ENCODE measurements at regions not wholly inside any gene's neighbourhood (a gene's known extent, or its start where the extent isn't known, plus 50 kb on each side); places are given as distances from the start of the nearest gene placed in this dataset.

GRCh38 chr9:106075960-106076327 lies 381.6 kb downstream of the TMEM38B start:
- no peaks in the 10 kb centered on the region for H3K36me3 Mint-ChIP-seq (ENCODE audit: insufficient read depth, unreplicated experiment)
- Histone ChIP-seq H3K4me1 (peaks cover 9% of the 10 kb centered on the region; the same call in 1 of the 2 replicates), H3K4me3 (ENCODE audit: low read depth, low read length) (no peak overlapping the region), H3K9me3 (no peaks in the 10 kb centered on the region), H3K27me3 (replicated peaks; ENCODE audit: control insufficient read depth, insufficient read depth, low read length) (no peaks in the 10 kb centered on the region), H3K36me3 (ENCODE audit: control insufficient read depth, insufficient read depth, low read length) (no peaks in the 10 kb centered on the region)
- H3K27me3 Mint-ChIP-seq (ENCODE audit: insufficient read depth, unreplicated experiment): no peaks in the 10 kb centered on the region
- no peak overlapping the region for H3K27ac Mint-ChIP-seq (ENCODE audit: unreplicated experiment)
- no peak for TF ChIP-seq CTCF (IDR thresholded peaks at IDR 0.05; ENCODE audit: insufficient read depth in 1 of 2, low read depth in 1 of 2, low read length in 1 of 2, severe bottlenecking in 1 of 2, unreplicated experiment in 1 of 2)
- DNase-seq: no peak
- H3K4me3 Mint-ChIP-seq (ENCODE audit: unreplicated experiment): no peak overlapping the region
- ChIA-PET CTCF (no interaction called here), POLR2A (no interaction called here)
- no TSS peak for BruUV-seq (replicated peaks)
- H3K4me1 Mint-ChIP-seq (ENCODE audit: low read depth, unreplicated experiment): no peaks in the 10 kb centered on the region
- intact Hi-C loops (cut with micrococcal nuclease; ENCODE audit: unreplicated experiment): no loop called here
- H3K9me3 Mint-ChIP-seq (ENCODE audit: unreplicated experiment): no peaks in the 10 kb centered on the region

GRCh38 chr9:106076711-106077110 lies 382.4 kb downstream of the TMEM38B start:
- Mint-ChIP-seq H3K4me1 (ENCODE audit: low read depth, unreplicated experiment) (no peaks in the 10 kb centered on the region), H3K36me3 (ENCODE audit: insufficient read depth, unreplicated experiment) (no peaks in the 10 kb centered on the region), H3K9me3 (ENCODE audit: unreplicated experiment) (no peaks in the 10 kb centered on the region), H3K27me3 (ENCODE audit: insufficient read depth, unreplicated experiment) (no peaks in the 10 kb centered on the region), H3K27ac (ENCODE audit: unreplicated experiment) (no peak overlapping the region), H3K4me3 (ENCODE audit: unreplicated experiment) (no peak overlapping the region)
- Histone ChIP-seq H3K36me3 (ENCODE audit: control insufficient read depth, insufficient read depth, low read length) (no peaks in the 10 kb centered on the region), H3K27me3 (replicated peaks; ENCODE audit: control insufficient read depth, insufficient read depth, low read length) (no peaks in the 10 kb centered on the region), H3K4me1 (peaks cover 9% of the 10 kb centered on the region; the same call in 1 of the 2 replicates), H3K4me3 (ENCODE audit: low read depth, low read length) (no peak overlapping the region), H3K9me3 (no peaks in the 10 kb centered on the region)
- ChIA-PET POLR2A (no interaction called here), CTCF (no interaction called here)
- intact Hi-C loops (cut with micrococcal nuclease; ENCODE audit: unreplicated experiment): no loop called here
- no peak for DNase-seq
- BruUV-seq (replicated peaks): no TSS peak
- TF ChIP-seq CTCF (IDR thresholded peaks at IDR 0.05; ENCODE audit: insufficient read depth in 1 of 2, low read depth in 1 of 2, low read length in 1 of 2, severe bottlenecking in 1 of 2, unreplicated experiment in 1 of 2): no peak

GRCh38 chr9:106077731-106078130 lies 383.4 kb downstream of the TMEM38B start:
- DNase-seq: no peak
- no peaks in the 10 kb centered on the region for H3K36me3 ChIP-seq (ENCODE audit: control insufficient read depth, insufficient read depth, low read length)
- Mint-ChIP-seq H3K36me3 (ENCODE audit: insufficient read depth, unreplicated experiment) (no peaks in the 10 kb centered on the region), H3K27ac (ENCODE audit: unreplicated experiment) (no peak overlapping the region), H3K4me3 (ENCODE audit: unreplicated experiment) (no peak overlapping the region), H3K9me3 (ENCODE audit: unreplicated experiment) (no peaks in the 10 kb centered on the region), H3K4me1 (ENCODE audit: low read depth, unreplicated experiment) (no peaks in the 10 kb centered on the region), H3K27me3 (ENCODE audit: insufficient read depth, unreplicated experiment) (no peaks in the 10 kb centered on the region)
- intact Hi-C loops (cut with micrococcal nuclease; ENCODE audit: unreplicated experiment): no loop called here
- H3K9me3 ChIP-seq: no peaks in the 10 kb centered on the region
- H3K4me1 ChIP-seq: peaks cover 9% of the 10 kb centered on the region; the same call in 1 of the 2 replicates
- no TSS peak for BruUV-seq (replicated peaks)
- no peaks in the 10 kb centered on the region for H3K27me3 ChIP-seq (replicated peaks; ENCODE audit: control insufficient read depth, insufficient read depth, low read length)
- CTCF ChIA-PET: interaction anchor here (0.7 kb wide), 1 partner anchor 189 kb away, joined by 3 read pairs; no protein-coding TSS in a partner anchor
- POLR2A ChIA-PET: no interaction called here
- H3K4me3 ChIP-seq (ENCODE audit: low read depth, low read length): no peak overlapping the region
- TF ChIP-seq CTCF (IDR thresholded peaks at IDR 0.05; ENCODE audit: insufficient read depth in 1 of 2, low read depth in 1 of 2, low read length in 1 of 2, severe bottlenecking in 1 of 2, unreplicated experiment in 1 of 2): no peak
